ENCODE measurements at regions not wholly inside any gene's neighbourhood (a gene's known extent, or its start where the extent isn't known, plus 50 kb on each side); places are given as distances from the start of the nearest gene placed in this dataset.

DNA sequence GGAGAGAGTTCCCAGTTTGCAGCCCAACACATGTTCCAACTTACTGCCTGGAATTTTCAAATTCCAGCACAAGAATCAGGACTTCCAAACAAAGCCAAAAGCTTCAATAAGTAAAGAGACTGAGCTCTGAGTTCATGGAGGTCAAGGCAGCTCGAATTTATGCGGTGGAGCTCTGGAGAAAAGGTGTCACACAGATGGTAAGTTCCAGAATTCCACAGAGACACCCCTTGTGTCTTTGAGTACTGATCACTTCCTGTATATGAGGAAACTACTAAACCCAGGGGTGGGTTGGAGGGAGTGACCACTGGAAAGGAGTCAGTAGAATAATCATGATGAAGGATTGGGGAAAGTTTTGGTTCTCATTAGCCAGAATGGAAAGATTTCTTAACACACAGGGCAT lies 118.5 kb upstream of the GUCY1A1 start:
- Histone ChIP-seq H2AFZ (ENCODE audit: low read length) (peak overlapping the region; percentile 40), H2BK5ac (ENCODE audit: insufficient read length, low read length) (no peak overlapping the region), H4K5ac (ENCODE audit: insufficient read length, low read depth, low read length) (no peak overlapping the region), H4K91ac (ENCODE audit: insufficient read length, low read depth, low read length) (no peak overlapping the region), H3K56ac (ENCODE audit: insufficient read length, low read depth, low read length) (no peak overlapping the region), H3K27me3 (ENCODE audit: insufficient read depth, low read length) (no peaks in the 10 kb centered on the region), H3T11ph (ENCODE audit: low read length) (no peak overlapping the region), H3K18ac (ENCODE audit: insufficient read length, low read depth, low read length) (no peak overlapping the region), H4K8ac (replicated peaks; ENCODE audit: insufficient read length, low read depth, low read length) (no peak overlapping the region), H4K20me1 (ENCODE audit: control insufficient read depth, insufficient read depth, insufficient read length) (no peaks in the 10 kb centered on the region), H2BK20ac (ENCODE audit: low read depth, low read length, poor library complexity, severe bottlenecking) (no peak overlapping the region), H3K14ac (ENCODE audit: insufficient read depth, low read length) (no peak overlapping the region), H3K4me2 (ENCODE audit: insufficient read depth, insufficient read length, low read length) (no peak overlapping the region), H2AK5ac (ENCODE audit: insufficient read length, low read length) (no peak overlapping the region), H3K9me3 (ENCODE audit: control insufficient read depth, low read depth, low read length) (no peaks in the 10 kb centered on the region), H3K9ac (ENCODE audit: extremely low read depth, insufficient read length, low read length) (no peak overlapping the region), H3K27ac (ENCODE audit: insufficient read length, low read depth, low read length) (no peak overlapping the region), H3K79me2 (ENCODE audit: insufficient read depth, low read length) (no peaks in the 10 kb centered on the region), H3K4ac (ENCODE audit: low read depth, low read length) (no peak overlapping the region), H2BK12ac (ENCODE audit: insufficient read length, low read depth, low read length) (no peak overlapping the region), H3K79me1 (ENCODE audit: insufficient read depth, low read depth, low read length, poor library complexity, severe bottlenecking) (no peaks in the 10 kb centered on the region), H3K4me1 (ENCODE audit: insufficient read depth, low read length) (no peaks in the 10 kb centered on the region), H2BK120ac (ENCODE audit: low read depth, low read length, poor library complexity, severe bottlenecking) (no peak overlapping the region), H3K23ac (ENCODE audit: insufficient read length, low read depth, low read length) (no peak overlapping the region), H2BK15ac (ENCODE audit: low read depth, low read length) (no peak overlapping the region), H3K23me2 (ENCODE audit: insufficient read length, low read depth, low read length, poor library complexity, severe bottlenecking) (no peaks in the 10 kb centered on the region)
- Mint-ChIP-seq H3K27ac (no peak overlapping the region), H3K9me3 (peaks cover 3 to 8% of the 10 kb centered on the region in 2 experiments; a peak in 2 of 5 replicates), H3K36me3 (ENCODE audit: insufficient read depth in 1 of 3, low read depth in 3 of 3) (no peaks in the 10 kb centered on the region; a peak in 2 of 7 replicates), H3K4me1 (peaks cover 8 to 10% of the 10 kb centered on the region in 2 experiments), H3K27me3 (ENCODE audit: low read depth) (no peaks in the 10 kb centered on the region; the same call in 1 of the 2 replicates), H3K4me3 (no peak overlapping the region)
- no peak for DNase-seq
- TF ChIP-seq, protein P1, sequence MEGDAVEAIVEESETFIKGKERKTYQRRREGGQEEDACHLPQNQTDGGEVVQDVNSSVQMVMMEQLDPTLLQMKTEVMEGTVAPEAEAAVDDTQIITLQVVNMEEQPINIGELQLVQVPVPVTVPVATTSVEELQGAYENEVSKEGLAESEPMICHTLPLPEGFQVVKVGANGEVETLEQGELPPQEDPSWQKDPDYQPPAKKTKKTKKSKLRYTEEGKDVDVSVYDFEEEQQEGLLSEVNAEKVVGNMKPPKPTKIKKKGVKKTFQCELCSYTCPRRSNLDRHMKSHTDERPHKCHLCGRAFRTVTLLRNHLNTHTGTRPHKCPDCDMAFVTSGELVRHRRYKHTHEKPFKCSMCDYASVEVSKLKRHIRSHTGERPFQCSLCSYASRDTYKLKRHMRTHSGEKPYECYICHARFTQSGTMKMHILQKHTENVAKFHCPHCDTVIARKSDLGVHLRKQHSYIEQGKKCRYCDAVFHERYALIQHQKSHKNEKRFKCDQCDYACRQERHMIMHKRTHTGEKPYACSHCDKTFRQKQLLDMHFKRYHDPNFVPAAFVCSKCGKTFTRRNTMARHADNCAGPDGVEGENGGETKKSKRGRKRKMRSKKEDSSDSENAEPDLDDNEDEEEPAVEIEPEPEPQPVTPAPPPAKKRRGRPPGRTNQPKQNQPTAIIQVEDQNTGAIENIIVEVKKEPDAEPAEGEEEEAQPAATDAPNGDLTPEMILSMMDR (conservative IDR thresholded peaks at IDR 0.05), result no peak
- WGBS (ENCODE audit: extremely low coverage, insufficient read length, low lambda C conversion rate), result no CpG with 5 or more reads among the region's 2 CpGs

Data from H9 (cell line).